Liver (tissue), 8 donors: ENCODE measurements at regions not wholly inside any gene's neighbourhood (a gene's known extent, or its start where the extent isn't known, plus 50 kb on each side); places are given as distances from the start of the nearest gene placed in this dataset.

ENCODE experiments used
- DNase-seq: peaks from one replicate; pipeline ENCODE4 v3.0.0-alpha.2; 2017; ENCODE audit warnings: low spot score
- H3K27ac ChIP-seq, 2 donors: one replicate each; pipeline ENCODE4 v1.7.0; 2013; ENCODE audit warnings: inconsistent platforms in 2 of 2, low read length in 2 of 2, control low read depth in 1 of 2, low read depth in 1 of 2, mild to moderate bottlenecking in 1 of 2
- H3K27me3 ChIP-seq, 4 donors: one replicate each; pipeline versions ENCODE4 v1.6.1 to v1.7.0; 2013; ENCODE audit warnings: low read length in 3 of 4, inconsistent platforms in 1 of 4, mild to moderate bottlenecking in 1 of 4, moderate library complexity in 1 of 4; ENCODE audit not compliant: control insufficient read depth in 4 of 4, insufficient read depth in 4 of 4
- H3K36me3 ChIP-seq, 4 donors: one replicate each; pipeline versions ENCODE4 v1.6.1 to v1.7.0; 2013; ENCODE audit warnings: low read length in 3 of 4, mild to moderate bottlenecking in 3 of 4, low read depth in 1 of 4, moderate library complexity in 1 of 4; ENCODE audit not compliant: control insufficient read depth in 4 of 4, insufficient read depth in 3 of 4
- H3K4me1 ChIP-seq, 4 donors: one replicate each; pipeline versions ENCODE4 v1.6.1 to v1.7.0; 2013; ENCODE audit warnings: low read length in 3 of 4, mild to moderate bottlenecking in 3 of 4, moderate library complexity in 1 of 4; ENCODE audit not compliant: control insufficient read depth in 4 of 4, insufficient read depth in 4 of 4
- H3K4me3 ChIP-seq, 3 donors: one replicate each; pipeline versions ENCODE4 v1.6.1 to v1.7.0; 2013; ENCODE audit warnings: low read length in 3 of 3, control low read depth in 1 of 3, low read depth in 1 of 3, mild to moderate bottlenecking in 1 of 3
- H3K9ac ChIP-seq, 2 donors: one replicate each; pipeline ENCODE4 v1.7.0; 2013; ENCODE audit warnings: low read length in 2 of 2, mild to moderate bottlenecking in 2 of 2, moderate library complexity in 2 of 2, control low read depth in 1 of 2, low read depth in 1 of 2
- H3K9me3 ChIP-seq, 4 donors: one replicate each; pipeline versions ENCODE4 v1.6.1 to v1.7.0; 2013; ENCODE audit warnings: low read length in 3 of 4; ENCODE audit not compliant: control insufficient read depth in 4 of 4
- EGR1 ChIP-seq, 2 donors: IDR thresholded peaks; 2 replicates each; pipeline ENCODE4 v1.6.1; 2016 to 2018; ENCODE audit warnings: antibody characterized with exemption in 2 of 2, low read depth in 2 of 2
- FOXA1 ChIP-seq: IDR thresholded peaks from 2 replicates; pipeline ENCODE4 v1.6.1; 2016; ENCODE audit warnings: antibody characterized with exemption
- FOXA2 ChIP-seq: IDR thresholded peaks from 2 replicates; pipeline ENCODE4 v1.6.1; 2016; ENCODE audit warnings: antibody characterized with exemption
- GABPA ChIP-seq, 2 donors: IDR thresholded peaks in 1 of 2; conservative IDR thresholded peaks in 1 of 2; 2 replicates each; pipeline ENCODE4 v1.6.1; 2016; ENCODE audit warnings: antibody characterized with exemption in 2 of 2, mild to moderate bottlenecking in 1 of 2, moderate library complexity in 1 of 2
- HNF4A ChIP-seq, 2 donors: conservative IDR thresholded peaks; 2 replicates each; pipeline ENCODE4 v1.6.1; 2016; ENCODE audit warnings: antibody characterized with exemption in 2 of 2, mild to moderate bottlenecking in 2 of 2
- HNF4G ChIP-seq: IDR thresholded peaks from 2 replicates; pipeline ENCODE4 v1.6.1; 2016; ENCODE audit warnings: antibody characterized with exemption
- JUND ChIP-seq, 2 donors: IDR thresholded peaks; 2 replicates each; pipeline ENCODE4 v1.6.1; 2016; ENCODE audit warnings: antibody characterized with exemption in 2 of 2
- NR2F2 ChIP-seq: IDR thresholded peaks from 2 replicates; pipeline ENCODE4 v1.6.1; 2016; ENCODE audit warnings: antibody characterized with exemption
- RXRA ChIP-seq, 2 donors: IDR thresholded peaks; 2 replicates each; pipeline ENCODE4 v1.6.1; 2017 to 2018; ENCODE audit warnings: antibody characterized with exemption in 2 of 2, mild to moderate bottlenecking in 1 of 2
- SP1 ChIP-seq: IDR thresholded peaks from 2 replicates; pipeline ENCODE4 v1.6.1; 2018; ENCODE audit warnings: antibody characterized with exemption, mild to moderate bottlenecking
- TAF1 ChIP-seq: conservative IDR thresholded peaks from 2 replicates; pipeline ENCODE4 v1.6.1; 2016; ENCODE audit warnings: antibody characterized with exemption, mild to moderate bottlenecking
- YY1 ChIP-seq: IDR thresholded peaks from 2 replicates; pipeline ENCODE4 v1.6.1; 2016; ENCODE audit warnings: antibody characterized with exemption, mild to moderate bottlenecking
- WGBS: extraction: QIAGEN DNeasy Blood & Tissue Kit; methylation state at CpG from one replicate; pipeline ENCODE4 v1.1.7; 2013; 5-methylcytosine and 5-hydroxymethylcytosine counted together
- TF ChIP-seq, protein P1 (sequence below): IDR thresholded peaks from 2 replicates; pipeline ENCODE4 v1.6.1; 2016; ENCODE audit warnings: antibody characterized with exemption
- TF ChIP-seq, protein P2 (sequence below): fragments of 150-350 bp; IDR thresholded peaks from 2 replicates; pipeline ENCODE4 v1.5.1; 2017; ENCODE audit warnings: improper control_type of control experiment, low read depth, low read length; ENCODE audit not compliant: missing input control
- TF ChIP-seq, protein P3 (sequence below): IDR thresholded peaks from 2 replicates; pipeline ENCODE4 v1.6.1; 2016; ENCODE audit warnings: antibody characterized with exemption
- TF ChIP-seq, protein P4 (sequence below): IDR thresholded peaks from 2 replicates; pipeline ENCODE4 v1.6.1; 2016; ENCODE audit warnings: antibody characterized with exemption, mild to moderate bottlenecking
- TF ChIP-seq, protein P5 (sequence below): IDR thresholded peaks from 2 replicates; pipeline ENCODE4 v1.6.1; 2016; ENCODE audit warnings: antibody characterized with exemption
- donor health status: healthy.
- donor health status: healthy.
- donor health status: healthy.
- donor health status: healthy.
- donor health status: healthy.

DNA sequence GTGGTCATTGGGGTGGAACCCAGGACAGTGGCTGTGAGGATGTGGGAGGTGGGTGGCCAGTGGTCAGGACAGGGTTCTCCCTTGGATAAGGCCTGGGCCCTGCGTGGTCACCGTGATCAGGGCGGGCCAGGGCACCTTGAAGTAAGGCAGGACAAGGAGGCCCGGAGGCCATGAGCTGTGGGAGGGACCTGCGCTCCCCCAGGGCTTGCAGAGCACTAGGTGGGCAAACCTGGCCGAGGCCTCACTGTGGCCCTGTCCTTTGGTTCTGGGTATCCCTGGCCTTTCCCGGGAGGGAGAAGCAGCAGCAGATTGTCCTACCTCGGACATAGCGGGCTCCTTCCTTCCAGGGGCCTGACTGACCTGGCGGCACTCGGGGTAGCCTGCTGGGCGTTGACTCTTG lies 144.8 kb upstream of the RET start:
- H3K36me3 ChIP-seq, result no peaks in the 10 kb centered on the region
- peaks cover 0 to 4% (median under 1%) of the 10 kb centered on the region in 4 donors for H3K27me3 ChIP-seq
- DNase-seq, result peak; percentile 29
- H3K4me1 ChIP-seq, result peaks cover 3 to 13% (median 10%) of the 10 kb centered on the region in 4 donors
- WGBS, result 88% methylated on average over 12 of the region's 12 CpGs
- H3K9me3 ChIP-seq, result no peaks in the 10 kb centered on the region
- H3K27ac ChIP-seq, result no peak overlapping the region
- no peak overlapping the region for H3K9ac ChIP-seq
- TF ChIP-seq, protein P1, sequence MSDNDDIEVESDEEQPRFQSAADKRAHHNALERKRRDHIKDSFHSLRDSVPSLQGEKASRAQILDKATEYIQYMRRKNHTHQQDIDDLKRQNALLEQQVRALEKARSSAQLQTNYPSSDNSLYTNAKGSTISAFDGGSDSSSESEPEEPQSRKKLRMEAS, result no peak
- TF ChIP-seq SP1 (no peak), HNF4A (conservative IDR thresholded peaks at IDR 0.05) (no peak), TAF1 (no peak), NR2F2 (no peak), FOXA1 (no peak), GABPA (IDR thresholded peaks at IDR 0.05 in 1 of 2, conservative IDR thresholded peaks at IDR 0.05 in 1 of 2) (no peak), FOXA2 (no peak), YY1 (no peak)
- TF ChIP-seq, protein P2, sequence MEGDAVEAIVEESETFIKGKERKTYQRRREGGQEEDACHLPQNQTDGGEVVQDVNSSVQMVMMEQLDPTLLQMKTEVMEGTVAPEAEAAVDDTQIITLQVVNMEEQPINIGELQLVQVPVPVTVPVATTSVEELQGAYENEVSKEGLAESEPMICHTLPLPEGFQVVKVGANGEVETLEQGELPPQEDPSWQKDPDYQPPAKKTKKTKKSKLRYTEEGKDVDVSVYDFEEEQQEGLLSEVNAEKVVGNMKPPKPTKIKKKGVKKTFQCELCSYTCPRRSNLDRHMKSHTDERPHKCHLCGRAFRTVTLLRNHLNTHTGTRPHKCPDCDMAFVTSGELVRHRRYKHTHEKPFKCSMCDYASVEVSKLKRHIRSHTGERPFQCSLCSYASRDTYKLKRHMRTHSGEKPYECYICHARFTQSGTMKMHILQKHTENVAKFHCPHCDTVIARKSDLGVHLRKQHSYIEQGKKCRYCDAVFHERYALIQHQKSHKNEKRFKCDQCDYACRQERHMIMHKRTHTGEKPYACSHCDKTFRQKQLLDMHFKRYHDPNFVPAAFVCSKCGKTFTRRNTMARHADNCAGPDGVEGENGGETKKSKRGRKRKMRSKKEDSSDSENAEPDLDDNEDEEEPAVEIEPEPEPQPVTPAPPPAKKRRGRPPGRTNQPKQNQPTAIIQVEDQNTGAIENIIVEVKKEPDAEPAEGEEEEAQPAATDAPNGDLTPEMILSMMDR, result no peak
- TF ChIP-seq, protein P3, sequence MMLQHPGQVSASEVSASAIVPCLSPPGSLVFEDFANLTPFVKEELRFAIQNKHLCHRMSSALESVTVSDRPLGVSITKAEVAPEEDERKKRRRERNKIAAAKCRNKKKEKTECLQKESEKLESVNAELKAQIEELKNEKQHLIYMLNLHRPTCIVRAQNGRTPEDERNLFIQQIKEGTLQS, result no peak
- TF ChIP-seq, protein P4, sequence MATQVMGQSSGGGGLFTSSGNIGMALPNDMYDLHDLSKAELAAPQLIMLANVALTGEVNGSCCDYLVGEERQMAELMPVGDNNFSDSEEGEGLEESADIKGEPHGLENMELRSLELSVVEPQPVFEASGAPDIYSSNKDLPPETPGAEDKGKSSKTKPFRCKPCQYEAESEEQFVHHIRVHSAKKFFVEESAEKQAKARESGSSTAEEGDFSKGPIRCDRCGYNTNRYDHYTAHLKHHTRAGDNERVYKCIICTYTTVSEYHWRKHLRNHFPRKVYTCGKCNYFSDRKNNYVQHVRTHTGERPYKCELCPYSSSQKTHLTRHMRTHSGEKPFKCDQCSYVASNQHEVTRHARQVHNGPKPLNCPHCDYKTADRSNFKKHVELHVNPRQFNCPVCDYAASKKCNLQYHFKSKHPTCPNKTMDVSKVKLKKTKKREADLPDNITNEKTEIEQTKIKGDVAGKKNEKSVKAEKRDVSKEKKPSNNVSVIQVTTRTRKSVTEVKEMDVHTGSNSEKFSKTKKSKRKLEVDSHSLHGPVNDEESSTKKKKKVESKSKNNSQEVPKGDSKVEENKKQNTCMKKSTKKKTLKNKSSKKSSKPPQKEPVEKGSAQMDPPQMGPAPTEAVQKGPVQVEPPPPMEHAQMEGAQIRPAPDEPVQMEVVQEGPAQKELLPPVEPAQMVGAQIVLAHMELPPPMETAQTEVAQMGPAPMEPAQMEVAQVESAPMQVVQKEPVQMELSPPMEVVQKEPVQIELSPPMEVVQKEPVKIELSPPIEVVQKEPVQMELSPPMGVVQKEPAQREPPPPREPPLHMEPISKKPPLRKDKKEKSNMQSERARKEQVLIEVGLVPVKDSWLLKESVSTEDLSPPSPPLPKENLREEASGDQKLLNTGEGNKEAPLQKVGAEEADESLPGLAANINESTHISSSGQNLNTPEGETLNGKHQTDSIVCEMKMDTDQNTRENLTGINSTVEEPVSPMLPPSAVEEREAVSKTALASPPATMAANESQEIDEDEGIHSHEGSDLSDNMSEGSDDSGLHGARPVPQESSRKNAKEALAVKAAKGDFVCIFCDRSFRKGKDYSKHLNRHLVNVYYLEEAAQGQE, result no peak
- no peak overlapping the region for H3K4me3 ChIP-seq

DNA sequence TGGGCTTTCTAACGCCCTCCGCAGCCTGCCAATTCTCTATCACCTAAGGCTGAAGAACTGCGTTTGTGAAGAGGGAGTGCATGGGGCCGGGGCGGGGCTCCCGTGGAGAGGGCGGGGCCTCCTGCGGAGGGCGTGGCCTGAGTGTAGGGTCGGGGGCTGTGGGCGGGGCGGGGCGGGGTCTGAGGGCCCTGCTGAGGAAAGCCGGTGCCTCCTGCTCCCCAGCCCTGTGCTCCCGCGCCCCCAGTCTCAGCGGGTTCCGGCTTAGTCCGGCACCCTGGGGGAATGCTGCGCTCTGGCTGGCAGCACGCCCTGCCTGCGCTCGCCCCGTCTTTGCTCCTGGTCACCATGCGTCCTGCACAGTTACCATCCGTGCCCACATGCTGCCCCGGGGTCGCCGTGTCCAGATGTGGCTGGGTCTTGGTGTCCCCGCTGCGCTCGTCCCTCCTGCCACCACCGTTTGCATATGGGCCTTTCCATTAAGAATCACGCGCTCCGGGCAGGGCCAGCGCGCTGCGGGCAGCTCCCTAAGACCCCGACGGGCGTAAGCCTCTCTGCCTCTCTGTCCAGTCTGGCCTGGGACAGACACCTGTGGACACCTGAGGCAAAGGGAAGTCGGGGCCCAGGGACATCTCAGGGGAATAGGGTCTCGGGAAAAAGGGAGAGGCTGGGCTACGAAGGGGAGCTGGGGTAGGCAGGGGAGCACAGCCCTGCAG lies 144.0 kb upstream of the RET start:
- peaks cover 0 to 4% (median under 1%) of the 10 kb centered on the region in 4 donors for H3K27me3 ChIP-seq
- 5% methylated on average over 45 of the region's 45 CpGs for WGBS
- DNase-seq, result peak; percentile 36
- H3K36me3 ChIP-seq, result no peaks in the 10 kb centered on the region
- no peak overlapping the region for H3K9ac ChIP-seq
- H3K9me3 ChIP-seq, result no peaks in the 10 kb centered on the region
- no peak overlapping the region for H3K27ac ChIP-seq
- peaks cover 3 to 13% (median 10%) of the 10 kb centered on the region in 4 donors for H3K4me1 ChIP-seq
- TF ChIP-seq YY1 (no peak), SP1 (no peak), JUND (IDR thresholded peaks at IDR 0.05) (no peak), HNF4A (conservative IDR thresholded peaks at IDR 0.05) (no peak), TAF1 (no peak), EGR1 (IDR thresholded peaks at IDR 0.05; ENCODE audit: low read depth in 2 of 2) (no peak), RXRA (IDR thresholded peaks at IDR 0.05) (no peak), FOXA1 (no peak), HNF4G (no peak)
- TF ChIP-seq, protein P1, result no peak
- TF ChIP-seq, protein P4, result no peak
- TF ChIP-seq, protein P3, result no peak
- TF ChIP-seq, protein P5, sequence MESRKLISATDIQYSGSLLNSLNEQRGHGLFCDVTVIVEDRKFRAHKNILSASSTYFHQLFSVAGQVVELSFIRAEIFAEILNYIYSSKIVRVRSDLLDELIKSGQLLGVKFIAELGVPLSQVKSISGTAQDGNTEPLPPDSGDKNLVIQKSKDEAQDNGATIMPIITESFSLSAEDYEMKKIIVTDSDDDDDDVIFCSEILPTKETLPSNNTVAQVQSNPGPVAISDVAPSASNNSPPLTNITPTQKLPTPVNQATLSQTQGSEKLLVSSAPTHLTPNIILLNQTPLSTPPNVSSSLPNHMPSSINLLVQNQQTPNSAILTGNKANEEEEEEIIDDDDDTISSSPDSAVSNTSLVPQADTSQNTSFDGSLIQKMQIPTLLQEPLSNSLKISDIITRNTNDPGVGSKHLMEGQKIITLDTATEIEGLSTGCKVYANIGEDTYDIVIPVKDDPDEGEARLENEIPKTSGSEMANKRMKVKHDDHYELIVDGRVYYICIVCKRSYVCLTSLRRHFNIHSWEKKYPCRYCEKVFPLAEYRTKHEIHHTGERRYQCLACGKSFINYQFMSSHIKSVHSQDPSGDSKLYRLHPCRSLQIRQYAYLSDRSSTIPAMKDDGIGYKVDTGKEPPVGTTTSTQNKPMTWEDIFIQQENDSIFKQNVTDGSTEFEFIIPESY, result no peak
- peak overlapping the region in 1 of 3 donors; percentile 16 for H3K4me3 ChIP-seq
